OCI-LY1 (cell line): ENCODE measurements at regions not wholly inside any gene's neighbourhood (a gene's known extent, or its start where the extent isn't known, plus 50 kb on each side); places are given as distances from the start of the nearest gene placed in this dataset.

ENCODE experiments used
- H2AFZ ChIP-seq: fragments of 200-600 bp; sonication (generic), shearing (Covaris generic); 2 replicates; pipeline ENCODE4 v1.6.0; 2014; ENCODE audit warnings: antibody characterized with exemption, mild to moderate bottlenecking, low read length
- H3F3A ChIP-seq: fragments of 200-600 bp; sonication (generic), shearing (Covaris generic); 2 replicates; pipeline ENCODE4 v1.6.0; 2014; ENCODE audit warnings: mild to moderate bottlenecking, antibody characterized with exemption, low read length, moderate library complexity; ENCODE audit not compliant: insufficient read depth
- H3K27ac ChIP-seq: fragments of 200-600 bp; sonication (generic); 2 replicates; pipeline ENCODE4 v1.5.1; 2014; ENCODE audit warnings: low read length, mixed run types, mild to moderate bottlenecking, low read depth; ENCODE audit not compliant: poor library complexity, severe bottlenecking
- H3K27me3 ChIP-seq: fragments of 200-600 bp; sonication (generic); 2 replicates; pipeline ENCODE4 v1.6.0; 2014; ENCODE audit warnings: antibody characterized with exemption, mild to moderate bottlenecking, low read length, moderate library complexity; ENCODE audit not compliant: insufficient read depth
- H3K36me3 ChIP-seq: fragments of 200-600 bp; sonication (generic); 2 replicates; pipeline ENCODE4 v1.6.1; 2014; ENCODE audit warnings: mild to moderate bottlenecking, antibody characterized with exemption, low read length, moderate library complexity, mixed read lengths; ENCODE audit not compliant: insufficient read depth
- H3K4me1 ChIP-seq: fragments of 200-600 bp; sonication (generic); 2 replicates; pipeline ENCODE4 v1.5.1; 2014; ENCODE audit warnings: mild to moderate bottlenecking, low read length, moderate library complexity; ENCODE audit not compliant: insufficient read depth, severe bottlenecking
- H3K4me2 ChIP-seq: fragments of 200-600 bp; sonication (generic), shearing (Covaris generic); 2 replicates; pipeline ENCODE4 v1.6.1; 2014; ENCODE audit warnings: low read length
- H3K4me3 ChIP-seq: fragments of 200-600 bp; sonication (generic); 2 replicates; pipeline ENCODE4 v1.5.1; 2014; ENCODE audit warnings: low read length, low read depth, mild to moderate bottlenecking, mixed read lengths; ENCODE audit not compliant: poor library complexity, severe bottlenecking
- H3K79me2 ChIP-seq: fragments of 200-600 bp; shearing (Covaris generic); 2 replicates; pipeline ENCODE4 v1.6.1; 2016; ENCODE audit warnings: mixed run types, low read length, mixed read lengths; ENCODE audit not compliant: insufficient read depth
- H3K9ac ChIP-seq: fragments of 200-600 bp; sonication (generic), shearing (Covaris generic); 2 replicates; pipeline ENCODE4 v1.6.1; 2014; ENCODE audit warnings: mild to moderate bottlenecking, low read length, mixed read lengths
- H3K9me2 ChIP-seq: fragments of 200-600 bp; sonication (generic), shearing (Covaris generic); 2 replicates; pipeline ENCODE4 v1.6.1; 2014; ENCODE audit warnings: low read depth, mild to moderate bottlenecking, low read length, mixed read lengths
- H3K9me3 ChIP-seq: fragments of 200-600 bp; shearing (Covaris generic); 2 replicates; pipeline ENCODE4 v1.6.1; 2014; ENCODE audit warnings: low read length, mixed read lengths
- H4K20me1 ChIP-seq: fragments of 200-600 bp; sonication (generic), shearing (Covaris generic); 2 replicates; pipeline ENCODE4 v1.6.0; 2016; ENCODE audit warnings: mild to moderate bottlenecking, low read length; ENCODE audit not compliant: insufficient read depth
- CTCF ChIP-seq: fragments of 200-600 bp; sonication (generic), shearing (Covaris generic); IDR thresholded peaks from 2 replicates; pipeline ENCODE4 v1.5.1; 2017; ENCODE audit warnings: mild to moderate bottlenecking, antibody characterized with exemption, low read length, moderate library complexity, mixed read lengths
- EZH2 ChIP-seq: fragments of 200-600 bp; sonication (generic), shearing (Covaris generic); IDR thresholded peaks from 2 replicates; pipeline ENCODE4 v1.8.0; 2017; ENCODE audit warnings: borderline replicate concordance, mixed run types, mild to moderate bottlenecking, antibody characterized with exemption, low read length, moderate library complexity, mixed read lengths

- no peak overlapping the region for H3K9ac ChIP-seq
These were observed 89.3 kb upstream of the GPC1 start for GRCh38 chr2:240346015-240346752.

GRCh38 chr2:240346753-240347372 lies 88.6 kb upstream of the GPC1 start:
- H2AFZ ChIP-seq = no peak overlapping the region
- no peaks in the 10 kb centered on the region for H3K9me2 ChIP-seq
- no peak overlapping the region for H3K4me2 ChIP-seq
- H3K4me1 ChIP-seq = no peaks in the 10 kb centered on the region
- H3K27ac ChIP-seq = no peak overlapping the region
- no peak overlapping the region for H3K9ac ChIP-seq
- no peaks in the 10 kb centered on the region for H3K79me2 ChIP-seq
- H3K4me3 ChIP-seq = no peak overlapping the region
- H3F3A ChIP-seq = no peaks in the 10 kb centered on the region
- H3K36me3 ChIP-seq = no peaks in the 10 kb centered on the region
- H3K27me3 ChIP-seq = no peaks in the 10 kb centered on the region
- TF ChIP-seq CTCF (no peak), EZH2 (no peak)
- no peaks in the 10 kb centered on the region for H4K20me1 ChIP-seq
- no peaks in the 10 kb centered on the region; the same call in 1 of the 2 replicates for H3K9me3 ChIP-seq

More at GRCh38 chr2:240346015-240346752, 89.3 kb upstream of the GPC1 start:
- Histone ChIP-seq H4K20me1 (no peaks in the 10 kb centered on the region), H3K9me3 (no peaks in the 10 kb centered on the region; the same call in 1 of the 2 replicates), H3K79me2 (no peaks in the 10 kb centered on the region), H3K36me3 (no peaks in the 10 kb centered on the region), H3K4me2 (no peak overlapping the region), H2AFZ (no peak overlapping the region), H3K27ac (no peak overlapping the region), H3K4me3 (no peak overlapping the region), H3K27me3 (no peaks in the 10 kb centered on the region), H3K4me1 (no peaks in the 10 kb centered on the region), H3K9me2 (no peaks in the 10 kb centered on the region), H3F3A (no peaks in the 10 kb centered on the region)
- TF ChIP-seq EZH2 (no peak), CTCF (no peak)

GRCh38 chr2:240347373-240347940 lies 88.0 kb upstream of the GPC1 start:
- Histone ChIP-seq H3K9me3 (no peaks in the 10 kb centered on the region; the same call in 1 of the 2 replicates), H3K27ac (no peak overlapping the region)

More at GRCh38 chr2:240347373-240347940, 88.0 kb upstream of the GPC1 start:
- Histone ChIP-seq H3K9ac (no peak overlapping the region), H3K4me2 (no peak overlapping the region), H3K4me1 (no peaks in the 10 kb centered on the region), H3K9me2 (no peaks in the 10 kb centered on the region), H3K36me3 (no peaks in the 10 kb centered on the region), H3K79me2 (no peaks in the 10 kb centered on the region), H4K20me1 (no peaks in the 10 kb centered on the region), H3K27me3 (no peaks in the 10 kb centered on the region), H2AFZ (no peak overlapping the region), H3F3A (no peaks in the 10 kb centered on the region), H3K4me3 (no peak overlapping the region)
- TF ChIP-seq CTCF = no peak
- TF ChIP-seq EZH2 = no peak
